Stimulated activated CD4-positive, alpha-beta T cell treated with anti-CD3 and anti-CD28 coated beads, Interleukin-12 subunit alpha, Interleukin-12 subunit beta, amount 100 ng/mL, for 24 hours (primary cell): ENCODE measurements at regions not wholly inside any gene's neighbourhood (a gene's known extent, or its start where the extent isn't known, plus 50 kb on each side); places are given as distances from the start of the nearest gene placed in this dataset.

Source experiments
- DNase-seq, 2 experiments: peaks; one replicate each; pipeline ENCODE4 v3.0.0-alpha.2; 2020; ENCODE audit warnings: low read depth in 2 of 2

GRCh38 chr9:103789686-103790085 lies 304.4 kb upstream of the SMC2 start:
- no peak for DNase-seq

GRCh38 chr9:103798620-103799019 lies 295.5 kb upstream of the SMC2 start:
- no peak for DNase-seq

- no peak for DNase-seq
Observed at GRCh38 chr9:103799959-103800358, 294.1 kb upstream of the SMC2 start.

- no peak for DNase-seq
Observed at GRCh38 chr9:103802068-103802467, 292.0 kb upstream of the SMC2 start.

- no peak for DNase-seq
Observed at GRCh38 chr9:103803245-103803644, 290.9 kb upstream of the SMC2 start.

GRCh38 chr9:103804077-103804735 lies 289.9 kb upstream of the SMC2 start:
- DNase-seq: no peak

GRCh38 chr9:103809745-103810144 lies 284.4 kb upstream of the SMC2 start:
- DNase-seq: no peak

GRCh38 chr9:103811462-103811861 lies 282.6 kb upstream of the SMC2 start:
- DNase-seq: no peak

GRCh38 chr9:103816146-103816545 lies 278.0 kb upstream of the SMC2 start:
- DNase-seq: no peak

- DNase-seq: no peak
Observed at GRCh38 chr9:103819936-103820335, 274.2 kb upstream of the SMC2 start.

- DNase-seq: no peak
Observed at GRCh38 chr9:103821115-103821514, 273.0 kb upstream of the SMC2 start.

- no peak for DNase-seq
Observed at GRCh38 chr9:103837940-103838339, 256.2 kb upstream of the SMC2 start.

- DNase-seq: no peak
Observed at GRCh38 chr9:103839197-103839596, 254.9 kb upstream of the SMC2 start.

- no peak for DNase-seq
Observed at GRCh38 chr9:103867886-103868285, 226.2 kb upstream of the SMC2 start.

- no peak for DNase-seq
Observed at GRCh38 chr9:103872811-103873210, 221.3 kb upstream of the SMC2 start.

GRCh38 chr9:103881419-103881818 lies 212.7 kb upstream of the SMC2 start:
- no peak for DNase-seq

- DNase-seq: no peak
Observed at GRCh38 chr9:103889989-103890388, 204.1 kb upstream of the SMC2 start.

GRCh38 chr9:103894184-103894583 lies 199.9 kb upstream of the SMC2 start:
- DNase-seq: no peak

GRCh38 chr9:103898550-103898949 lies 195.6 kb upstream of the SMC2 start:
- no peak for DNase-seq

- DNase-seq: no peak
Observed at GRCh38 chr9:103899866-103900265, 194.2 kb upstream of the SMC2 start.

- DNase-seq: no peak
Observed at GRCh38 chr9:103900466-103900865, 193.6 kb upstream of the SMC2 start.

- no peak for DNase-seq
Observed at GRCh38 chr9:103902263-103902662, 191.8 kb upstream of the SMC2 start.

GRCh38 chr9:103904242-103904641 lies 189.9 kb upstream of the SMC2 start:
- DNase-seq: no peak

- no peak for DNase-seq
Observed at GRCh38 chr9:103913899-103914298, 180.2 kb upstream of the SMC2 start.
